Neural progenitor cell (in vitro differentiated cells): ENCODE measurements at regions not wholly inside any gene's neighbourhood (a gene's known extent, or its start where the extent isn't known, plus 50 kb on each side); places are given as distances from the start of the nearest gene placed in this dataset.

Experiments used
- DNase-seq: peaks from one replicate; pipeline ENCODE4 v3.0.0-alpha.2; 2016; ENCODE audit warnings: low spot score
- H2AFZ ChIP-seq: fragments of 200-600 bp; sonication (generic); replicated peaks from 2 replicates; pipeline ENCODE4 v1.6.1; 2016; ENCODE audit warnings: antibody characterized with exemption
- H3F3A ChIP-seq: fragments of 200-600 bp; sonication (generic); 2 replicates; pipeline ENCODE4 v1.6.1; 2016; ENCODE audit warnings: antibody characterized with exemption, low read depth
- H3K27ac ChIP-seq: fragments of 200-600 bp; sonication (generic); 2 replicates; pipeline ENCODE4 v1.5.1; 2016; ENCODE audit warnings: mild to moderate bottlenecking
- H3K27me3 ChIP-seq: fragments of 200-600 bp; sonication (generic); 2 replicates; pipeline ENCODE4 v1.6.1; 2016; ENCODE audit warnings: mild to moderate bottlenecking, moderate library complexity
- H3K36me3 ChIP-seq: fragments of 200-600 bp; sonication (generic); 2 replicates; pipeline ENCODE4 v1.5.1; 2016
- H3K4me1 ChIP-seq: fragments of 200-600 bp; sonication (generic); 2 replicates; pipeline ENCODE4 v1.6.1; 2016; ENCODE audit warnings: mixed run types
- H3K4me2 ChIP-seq: fragments of 200-600 bp; sonication (generic); 2 replicates; pipeline ENCODE4 v1.6.1; 2016
- H3K4me3 ChIP-seq: fragments of 200-600 bp; sonication (generic); 2 replicates; pipeline ENCODE4 v1.5.1; 2016
- H3K79me2 ChIP-seq: fragments of 200-600 bp; sonication (generic); 2 replicates; pipeline ENCODE4 v1.6.1; 2016; ENCODE audit warnings: low read depth
- H3K9ac ChIP-seq: fragments of 200-600 bp; sonication (generic); 2 replicates; pipeline ENCODE4 v1.6.1; 2016
- H3K9me3 ChIP-seq: fragments of 200-600 bp; sonication (generic); 2 replicates; pipeline ENCODE4 v1.5.1; 2016; ENCODE audit warnings: low read depth
- H4K20me1 ChIP-seq: fragments of 200-600 bp; sonication (generic); 2 replicates; pipeline ENCODE4 v1.6.1; 2016; ENCODE audit warnings: low read depth
- H3K27ac Mint-ChIP-seq: 3 replicates; pipeline ENCODE4 v1.8.0; 2021; ENCODE audit warnings: mixed read lengths
- H3K27me3 Mint-ChIP-seq: 2 replicates; pipeline ENCODE4 v1.8.0; 2022; ENCODE audit warnings: low read depth, mild to moderate bottlenecking, inconsistent platforms, moderate library complexity, mixed read lengths; ENCODE audit not compliant: insufficient read depth
- H3K36me3 Mint-ChIP-seq: 3 replicates; pipeline ENCODE4 v1.8.0; 2021; ENCODE audit warnings: mixed read lengths
- H3K4me1 Mint-ChIP-seq: 3 replicates; pipeline ENCODE4 v1.8.0; 2021; ENCODE audit warnings: mixed read lengths
- H3K4me3 Mint-ChIP-seq: 3 replicates; pipeline ENCODE4 v1.8.0; 2021; ENCODE audit warnings: mild to moderate bottlenecking, moderate library complexity, mixed read lengths
- H3K9me3 Mint-ChIP-seq: 3 replicates; pipeline ENCODE4 v1.8.0; 2020; ENCODE audit warnings: mixed read lengths
- CTCF ChIP-seq: fragments of 200-600 bp; sonication (generic); IDR thresholded peaks from 2 replicates; pipeline ENCODE4 v1.5.1; 2017; ENCODE audit warnings: antibody characterized with exemption, mild to moderate bottlenecking
- EZH2 ChIP-seq: fragments of 200-600 bp; sonication (generic); IDR thresholded peaks from 2 replicates; pipeline ENCODE4 v1.6.1; 2017; ENCODE audit warnings: antibody characterized with exemption, mild to moderate bottlenecking, moderate library complexity
- EZH2phosphoT487 ChIP-seq: fragments of 200-600 bp; sonication (generic); IDR thresholded peaks from 2 replicates; pipeline ENCODE4 v1.6.1; 2017; ENCODE audit warnings: antibody characterized with exemption

DNA sequence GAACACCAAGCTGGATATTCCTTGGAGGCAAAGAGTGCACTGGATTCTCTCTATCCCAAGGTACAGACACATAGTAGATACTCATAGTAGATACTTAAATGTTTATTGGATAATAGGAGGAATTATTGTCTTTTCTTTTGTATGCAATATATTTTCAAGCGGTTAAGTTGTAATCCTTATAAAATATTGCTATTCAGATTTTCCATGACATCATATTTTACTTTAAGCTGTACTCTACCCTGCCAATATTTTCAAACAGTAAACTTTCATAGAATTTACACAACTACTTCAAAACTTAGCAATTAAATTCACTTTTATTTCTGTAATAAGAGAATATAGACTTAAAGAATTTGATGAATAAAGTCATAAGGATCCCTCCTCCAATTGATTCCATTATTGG, 546.5 kb upstream of the CAMK1G start:
- no peak overlapping the region for H3K4me3 ChIP-seq
- no peak overlapping the region for H3K4me3 Mint-ChIP-seq
- no peak overlapping the region for H3K27ac Mint-ChIP-seq
- H3F3A ChIP-seq, result no peaks in the 10 kb centered on the region
- H3K27ac ChIP-seq, result no peak overlapping the region
- H3K36me3 ChIP-seq, result no peaks in the 10 kb centered on the region
- no peaks in the 10 kb centered on the region for H3K79me2 ChIP-seq
- H3K27me3 ChIP-seq, result no peaks in the 10 kb centered on the region
- no peaks in the 10 kb centered on the region for H3K36me3 Mint-ChIP-seq
- no peaks in the 10 kb centered on the region for H3K4me1 Mint-ChIP-seq
- no peak overlapping the region for H2AFZ ChIP-seq
- no peaks in the 10 kb centered on the region for H3K9me3 ChIP-seq
- no peaks in the 10 kb centered on the region for H3K4me1 ChIP-seq
- H3K9me3 Mint-ChIP-seq, result no peaks in the 10 kb centered on the region
- DNase-seq, result no peak
- TF ChIP-seq EZH2phosphoT487, result no peak
- TF ChIP-seq CTCF, result no peak
- no peak for TF ChIP-seq EZH2
- no peaks in the 10 kb centered on the region for H3K27me3 Mint-ChIP-seq
- no peaks in the 10 kb centered on the region for H4K20me1 ChIP-seq
- no peak overlapping the region for H3K4me2 ChIP-seq
- no peak overlapping the region for H3K9ac ChIP-seq

GRCh38 chr1:209038316-209038715, 545.2 kb upstream of the CAMK1G start:
- Mint-ChIP-seq H3K9me3 (no peaks in the 10 kb centered on the region), H3K36me3 (no peaks in the 10 kb centered on the region), H3K4me1 (no peaks in the 10 kb centered on the region), H3K27me3 (no peaks in the 10 kb centered on the region), H3K4me3 (no peak overlapping the region), H3K27ac (no peak overlapping the region)
- DNase-seq, result no peak
- H2AFZ ChIP-seq, result no peak overlapping the region
- H3K9ac ChIP-seq, result no peak overlapping the region
- H3F3A ChIP-seq, result no peaks in the 10 kb centered on the region
- H3K79me2 ChIP-seq, result no peaks in the 10 kb centered on the region
- TF ChIP-seq EZH2 (no peak), EZH2phosphoT487 (no peak), CTCF (no peak)
- no peaks in the 10 kb centered on the region for H3K27me3 ChIP-seq
- H3K4me2 ChIP-seq, result no peak overlapping the region
- no peaks in the 10 kb centered on the region for H3K4me1 ChIP-seq
- H3K36me3 ChIP-seq, result no peaks in the 10 kb centered on the region
- H4K20me1 ChIP-seq, result no peaks in the 10 kb centered on the region
- no peak overlapping the region for H3K27ac ChIP-seq
- H3K4me3 ChIP-seq, result no peak overlapping the region
- no peaks in the 10 kb centered on the region for H3K9me3 ChIP-seq

DNA sequence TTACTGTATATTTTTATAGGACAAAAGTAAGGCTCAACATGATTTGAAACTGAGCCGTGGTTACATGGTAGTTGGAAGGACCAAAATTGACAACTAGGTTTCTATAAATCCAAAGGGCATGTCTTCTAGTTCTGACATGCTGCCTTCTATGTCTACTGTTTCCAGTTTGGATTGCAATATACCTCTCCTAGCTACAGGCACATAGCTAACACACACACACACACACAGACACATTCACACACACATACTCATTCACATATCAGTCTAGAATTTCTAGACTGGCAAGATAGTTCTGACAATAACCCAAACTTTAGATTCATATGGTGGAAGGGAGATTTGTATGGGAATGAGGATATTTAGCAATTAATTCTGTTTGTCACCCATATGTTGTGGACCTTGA, 544.8 kb upstream of the CAMK1G start:
- Histone ChIP-seq H2AFZ (no peak overlapping the region), H3K79me2 (no peaks in the 10 kb centered on the region), H4K20me1 (no peaks in the 10 kb centered on the region), H3K27ac (no peak overlapping the region), H3K27me3 (no peaks in the 10 kb centered on the region), H3F3A (no peaks in the 10 kb centered on the region), H3K36me3 (no peaks in the 10 kb centered on the region), H3K4me2 (no peak overlapping the region), H3K4me3 (no peak overlapping the region), H3K9me3 (no peaks in the 10 kb centered on the region), H3K4me1 (no peaks in the 10 kb centered on the region), H3K9ac (no peak overlapping the region)
- Mint-ChIP-seq H3K27ac (no peak overlapping the region), H3K4me1 (no peaks in the 10 kb centered on the region), H3K4me3 (no peak overlapping the region), H3K36me3 (no peaks in the 10 kb centered on the region), H3K9me3 (no peaks in the 10 kb centered on the region), H3K27me3 (no peaks in the 10 kb centered on the region)
- no peak for DNase-seq
- TF ChIP-seq EZH2phosphoT487 (no peak), EZH2 (no peak), CTCF (no peak)

DNA sequence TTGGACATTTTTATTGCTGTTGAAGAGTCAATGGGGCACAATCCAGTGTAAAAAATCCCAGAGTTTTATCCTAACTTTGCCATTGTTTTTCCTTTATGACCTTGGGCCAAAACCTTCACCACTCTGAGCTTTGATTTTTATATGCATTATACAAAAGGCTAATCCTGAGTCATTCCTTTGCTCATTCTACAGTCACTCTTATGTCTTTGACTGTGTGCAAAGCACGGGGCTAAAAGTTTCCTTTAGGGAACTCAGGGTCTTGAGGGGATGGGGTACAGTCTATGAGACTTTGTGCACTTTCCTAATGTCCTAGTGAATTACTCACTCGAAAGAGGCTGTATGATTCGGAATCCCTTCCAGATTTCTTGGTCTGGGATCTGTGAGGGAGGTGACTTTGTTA, 543.2 kb upstream of the CAMK1G start:
- Histone ChIP-seq H3F3A (no peaks in the 10 kb centered on the region), H3K27me3 (no peaks in the 10 kb centered on the region), H3K36me3 (no peaks in the 10 kb centered on the region), H2AFZ (no peak overlapping the region), H3K4me1 (no peaks in the 10 kb centered on the region), H3K9ac (no peak overlapping the region), H3K27ac (no peak overlapping the region), H3K79me2 (no peaks in the 10 kb centered on the region), H3K4me2 (no peak overlapping the region), H4K20me1 (no peaks in the 10 kb centered on the region), H3K9me3 (no peaks in the 10 kb centered on the region), H3K4me3 (no peak overlapping the region)
- H3K27me3 Mint-ChIP-seq, result no peaks in the 10 kb centered on the region
- H3K27ac Mint-ChIP-seq, result no peak overlapping the region
- DNase-seq, result no peak
- no peaks in the 10 kb centered on the region for H3K36me3 Mint-ChIP-seq
- no peaks in the 10 kb centered on the region for H3K9me3 Mint-ChIP-seq
- no peaks in the 10 kb centered on the region for H3K4me1 Mint-ChIP-seq
- no peak overlapping the region for H3K4me3 Mint-ChIP-seq
- TF ChIP-seq EZH2phosphoT487 (no peak), EZH2 (no peak), CTCF (no peak)
